ENCODE measurements at regions not wholly inside any gene's neighbourhood (a gene's known extent, or its start where the extent isn't known, plus 50 kb on each side); places are given as distances from the start of the nearest gene placed in this dataset.
A peak's percentile ranks its signal among the peaks of the same experiment; 100 is the strongest.
"Not testable (repeated sequence)": the region's sequence is repeated elsewhere in the genome, so short reads cannot be mapped to it uniquely, and the experiment has no call there.

- DNase-seq = peak; percentile 71 to 89
- peak overlapping the region; percentile 37 for H3K4me2 ChIP-seq
- H3K36me3 ChIP-seq (ENCODE audit: low read depth) = no peaks in the 10 kb centered on the region
- no peak overlapping the region for H2AFZ ChIP-seq
- peaks cover 49% of the 10 kb centered on the region for H3K4me1 ChIP-seq (replicated peaks; ENCODE audit: insufficient read depth)
- no peaks in the 10 kb centered on the region for H3K27me3 ChIP-seq (ENCODE audit: insufficient read depth, low read depth)
- no peaks in the 10 kb centered on the region for H4K20me1 ChIP-seq (ENCODE audit: insufficient read depth)
- POLR2A ChIA-PET (ENCODE audit: unreplicated experiment) = interaction anchor here (0.6 kb wide), 1 partner anchor 159 kb away, joined by 3 read pairs; no protein-coding TSS in a partner anchor
- no peaks in the 10 kb centered on the region for H3K9me3 ChIP-seq (ENCODE audit: insufficient read depth, low read depth)
- H3K9me2 ChIP-seq (ENCODE audit: insufficient read depth) = no peaks in the 10 kb centered on the region
- peaks cover 24% of the 10 kb centered on the region; the same call in 1 of the 2 replicates for H3F3A ChIP-seq (ENCODE audit: insufficient read depth, low read depth)
- intact Hi-C loops (cut with micrococcal nuclease; ENCODE audit: unreplicated experiment) = loop anchor here (10.0 kb wide), 1 partner anchor 57 kb away; no protein-coding TSS in a partner anchor
- CTCF ChIA-PET = no interaction called here
- H3K4me3 ChIP-seq = no peak overlapping the region
- TF ChIP-seq EZH2 (IDR thresholded peaks at IDR 0.05; ENCODE audit: low read depth) = no peak
- TF ChIP-seq CTCF (conservative IDR thresholded peaks at IDR 0.05) = no peak
- peak overlapping the region; percentile 37 for H3K27ac ChIP-seq
- H3K79me2 ChIP-seq (ENCODE audit: low read depth) = no peaks in the 10 kb centered on the region
- BruUV-seq (replicated peaks) = no TSS peak
These were observed 89.4 kb downstream of the LSM3 start for GRCh38 chr3:14267976-14268375.

GRCh38 chr3:14268897-14269296, 90.3 kb downstream of the LSM3 start:
- H3K36me3 ChIP-seq (ENCODE audit: low read depth) = no peaks in the 10 kb centered on the region
- H3F3A ChIP-seq (ENCODE audit: insufficient read depth, low read depth) = peaks cover 22% of the 10 kb centered on the region; the same call in 1 of the 2 replicates
- CTCF ChIA-PET = interaction anchor here (0.6 kb wide), 1 partner anchor 65 kb away, joined by 7 read pairs; no protein-coding TSS in a partner anchor
- 0 out of 2 replicates have a peak overlapping the region, but pooled peaks have one; percentile 15 for H3K4me2 ChIP-seq
- no peaks in the 10 kb centered on the region for H3K9me2 ChIP-seq (ENCODE audit: insufficient read depth)
- no peaks in the 10 kb centered on the region for H3K79me2 ChIP-seq (ENCODE audit: low read depth)
- H3K4me1 ChIP-seq (replicated peaks; ENCODE audit: insufficient read depth) = peaks cover 49% of the 10 kb centered on the region
- intact Hi-C loops (cut with micrococcal nuclease; ENCODE audit: unreplicated experiment) = loop anchor here (10.0 kb wide), 1 partner anchor 56 kb away; no protein-coding TSS in a partner anchor
- no TSS peak for BruUV-seq (replicated peaks)
- H3K9me3 ChIP-seq (ENCODE audit: insufficient read depth, low read depth) = no peaks in the 10 kb centered on the region
- no peak overlapping the region for H2AFZ ChIP-seq
- H4K20me1 ChIP-seq (ENCODE audit: insufficient read depth) = no peaks in the 10 kb centered on the region
- POLR2A ChIA-PET (ENCODE audit: unreplicated experiment) = no interaction called here
- DNase-seq = no peak
- H3K27ac ChIP-seq = peak overlapping the region; percentile 37
- no peak overlapping the region for H3K4me3 ChIP-seq
- no peak for TF ChIP-seq EZH2 (IDR thresholded peaks at IDR 0.05; ENCODE audit: low read depth)
- TF ChIP-seq CTCF (conservative IDR thresholded peaks at IDR 0.05) = no peak
- no peaks in the 10 kb centered on the region for H3K27me3 ChIP-seq (ENCODE audit: insufficient read depth, low read depth)

GRCh38 chr3:14272041-14272958, 93.7 kb downstream of the LSM3 start:
- intact Hi-C loops (cut with micrococcal nuclease; ENCODE audit: unreplicated experiment); H3K27ac ChIP-seq; H3K4me2 ChIP-seq; H3K9me3 ChIP-seq (ENCODE audit: insufficient read depth, low read depth); H3K79me2 ChIP-seq (ENCODE audit: low read depth); H2AFZ ChIP-seq; BruUV-seq (replicated peaks); DNase-seq; H3K9me2 ChIP-seq (ENCODE audit: insufficient read depth); H3K27me3 ChIP-seq (ENCODE audit: insufficient read depth, low read depth); H4K20me1 ChIP-seq (ENCODE audit: insufficient read depth); H3K4me3 ChIP-seq; H3K36me3 ChIP-seq (ENCODE audit: low read depth): not testable (repeated sequence)
- POLR2A ChIA-PET (ENCODE audit: unreplicated experiment) = interaction anchor here (0.7 kb wide), 1 partner anchor 76 kb away, joined by 5 read pairs; no protein-coding TSS in a partner anchor
- peaks cover 25% of the 10 kb centered on the region for H3K4me1 ChIP-seq (replicated peaks; ENCODE audit: insufficient read depth)
- H3F3A ChIP-seq (ENCODE audit: insufficient read depth, low read depth) = peaks cover 11% of the 10 kb centered on the region; the same call in 1 of the 2 replicates
- CTCF ChIA-PET = interaction anchor here (0.6 to 0.9 kb wide), 3 partner anchors 68 to 274 kb away, joined by 3 to 7 read pairs (median 3); no protein-coding TSS in a partner anchor

- intact Hi-C loops (cut with micrococcal nuclease; ENCODE audit: unreplicated experiment); H3K36me3 ChIP-seq (ENCODE audit: low read depth); H4K20me1 ChIP-seq (ENCODE audit: insufficient read depth); H3K9me3 ChIP-seq (ENCODE audit: insufficient read depth, low read depth); H3K27ac ChIP-seq; BruUV-seq (replicated peaks); H3K4me3 ChIP-seq; H3F3A ChIP-seq (ENCODE audit: insufficient read depth, low read depth); H3K9me2 ChIP-seq (ENCODE audit: insufficient read depth); H3K4me2 ChIP-seq; DNase-seq; H3K27me3 ChIP-seq (ENCODE audit: insufficient read depth, low read depth); H3K79me2 ChIP-seq (ENCODE audit: low read depth); H2AFZ ChIP-seq: not testable (repeated sequence)
- CTCF ChIA-PET = interaction anchor here (0.6 kb wide), 1 partner anchor 69 kb away, joined by 7 read pairs; no protein-coding TSS in a partner anchor
- peaks cover 17% of the 10 kb centered on the region for H3K4me1 ChIP-seq (replicated peaks; ENCODE audit: insufficient read depth)
- POLR2A ChIA-PET (ENCODE audit: unreplicated experiment) = interaction anchor here (0.7 kb wide), 1 partner anchor 75 kb away, joined by 5 read pairs; no protein-coding TSS in a partner anchor
These were observed 94.4 kb downstream of the LSM3 start for GRCh38 chr3:14272959-14273560.
